HG02938 (cell line): ENCODE measurements at regions not wholly inside any gene's neighbourhood (a gene's known extent, or its start where the extent isn't known, plus 50 kb on each side); places are given as distances from the start of the nearest gene placed in this dataset.
"Not testable (repeated sequence)": the region's sequence is repeated elsewhere in the genome, so short reads cannot be mapped to it uniquely, and the experiment has no call there.

Source experiments
- ATAC-seq: cut with Tn5 transposase; IDR thresholded peaks from one replicate; pipeline ENCODE4 v1.9.1; 2021; ENCODE audit warnings: mild to moderate bottlenecking, moderate library complexity; ENCODE audit not compliant: unreplicated experiment

- ATAC-seq = no peak
Measured at GRCh38 chr20:29296256-29297230, 1960.9 kb upstream of the DEFB115 start.

GRCh38 chr20:29297411-29298270 is 1959.8 kb upstream of the DEFB115 start:
- ATAC-seq = no peak

GRCh38 chr20:29298271-29298590 is 1959.2 kb upstream of the DEFB115 start:
- ATAC-seq = no peak

DNA sequence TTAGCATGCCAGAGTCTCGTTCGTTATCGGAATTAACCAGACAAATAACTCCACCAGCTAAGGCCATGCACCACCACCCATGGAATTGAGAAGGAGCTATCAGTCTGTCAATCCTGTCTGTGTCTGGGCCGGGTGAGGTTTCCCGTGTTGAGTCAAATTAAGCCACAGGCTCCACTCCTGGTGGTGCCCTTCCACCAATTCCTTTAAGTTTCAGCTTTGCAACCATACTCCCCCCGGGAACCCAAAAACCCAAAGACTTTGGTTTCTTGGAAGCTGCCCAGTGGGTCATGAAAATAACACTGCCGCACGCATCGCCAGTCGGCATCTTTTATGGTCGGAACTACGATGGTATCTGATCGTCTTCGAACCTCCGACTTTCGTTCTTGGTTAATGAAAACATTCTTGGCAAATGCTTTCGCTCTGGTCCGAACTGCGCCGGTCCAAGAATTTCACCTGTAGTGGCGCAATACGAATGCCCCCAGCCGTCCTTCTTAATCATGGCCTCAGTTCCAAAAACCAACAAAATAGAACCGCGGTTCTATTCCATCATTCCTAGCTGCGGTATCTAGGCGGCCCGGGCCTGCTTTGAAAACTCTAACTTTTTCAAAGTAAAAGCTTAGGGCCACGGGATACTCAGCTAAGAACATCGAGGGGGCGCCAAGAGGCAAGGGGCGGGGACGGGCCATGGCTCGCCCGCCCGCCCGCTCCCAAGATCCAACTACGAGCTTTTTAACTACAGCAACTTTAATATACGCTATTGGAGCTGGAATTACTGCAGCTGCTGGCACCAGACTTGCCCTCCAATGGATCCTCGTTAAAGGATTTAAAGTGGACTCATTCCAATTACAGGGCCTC is 1958.5 kb upstream of the DEFB115 start:
- no peak for ATAC-seq

DNA sequence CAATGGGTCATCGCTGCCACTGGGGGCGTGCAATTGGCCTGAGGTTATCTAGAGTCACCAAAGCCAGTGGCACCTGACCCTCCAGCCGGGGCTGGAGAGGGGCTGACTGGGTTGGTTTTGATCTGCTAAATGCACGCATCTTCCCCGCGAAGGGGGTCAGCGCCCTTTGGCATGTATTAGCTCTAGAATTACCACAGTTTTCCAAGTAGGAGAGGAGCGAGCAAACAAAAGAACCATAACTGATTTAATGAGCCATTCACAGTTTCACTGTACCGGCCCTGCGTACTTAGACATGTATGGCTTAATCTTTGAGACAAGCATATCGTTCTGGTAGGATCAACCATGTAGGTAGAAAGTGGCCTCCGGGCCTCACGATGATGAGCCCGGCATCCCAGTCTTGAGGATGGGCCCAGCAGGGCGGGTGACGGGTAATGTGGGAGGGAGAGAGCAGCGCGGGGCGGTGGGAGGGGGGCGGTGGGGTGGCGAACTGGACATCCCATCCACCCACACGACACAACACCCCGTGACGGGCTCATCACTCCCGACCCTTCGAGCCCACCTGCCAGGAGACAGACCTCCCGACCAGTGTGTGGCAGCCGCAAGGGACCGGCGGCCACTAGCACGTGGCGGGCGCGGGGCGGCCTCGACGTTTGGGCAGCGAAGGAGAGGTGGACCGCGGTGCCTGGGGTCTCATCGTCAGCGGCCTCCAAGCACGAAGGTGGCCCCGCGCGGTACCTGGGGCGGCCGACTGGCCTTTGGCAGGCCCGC is 1957.5 kb upstream of the DEFB115 start:
- ATAC-seq = no peak

- no peak for ATAC-seq
Measured at GRCh38 chr20:29300579-29301551, 1956.6 kb upstream of the DEFB115 start.

- ATAC-seq = no peak
Measured at GRCh38 chr20:29301624-29302259, 1955.7 kb upstream of the DEFB115 start.

- no peak for ATAC-seq
Measured at GRCh38 chr20:29302979-29303644, 1954.4 kb upstream of the DEFB115 start.

- ATAC-seq = no peak
Measured at GRCh38 chr20:29306390-29307072, 1950.9 kb upstream of the DEFB115 start.

DNA sequence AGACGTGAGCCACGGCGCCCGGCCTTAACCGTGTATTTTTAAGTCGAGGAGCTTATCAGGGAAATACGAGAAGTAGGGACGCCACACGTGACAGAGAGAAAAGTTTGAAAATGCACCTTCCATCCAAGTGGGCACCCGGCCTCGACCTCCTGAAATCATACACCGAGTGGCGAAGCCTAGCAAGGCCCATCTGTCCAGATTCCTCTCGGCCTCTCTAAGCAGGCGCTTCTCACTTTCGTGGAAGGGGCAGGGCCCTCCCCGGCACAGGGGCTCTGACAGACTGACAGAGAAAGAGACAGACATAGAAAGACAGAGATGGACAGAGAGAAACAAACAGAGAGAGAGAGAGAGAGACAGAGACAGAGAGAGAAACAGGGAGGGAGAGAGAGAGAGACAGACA is 1950.0 kb upstream of the DEFB115 start:
- ATAC-seq = not testable (repeated sequence)

GRCh38 chr20:29308956-29309355 is 1948.5 kb upstream of the DEFB115 start:
- ATAC-seq = not testable (repeated sequence)

DNA sequence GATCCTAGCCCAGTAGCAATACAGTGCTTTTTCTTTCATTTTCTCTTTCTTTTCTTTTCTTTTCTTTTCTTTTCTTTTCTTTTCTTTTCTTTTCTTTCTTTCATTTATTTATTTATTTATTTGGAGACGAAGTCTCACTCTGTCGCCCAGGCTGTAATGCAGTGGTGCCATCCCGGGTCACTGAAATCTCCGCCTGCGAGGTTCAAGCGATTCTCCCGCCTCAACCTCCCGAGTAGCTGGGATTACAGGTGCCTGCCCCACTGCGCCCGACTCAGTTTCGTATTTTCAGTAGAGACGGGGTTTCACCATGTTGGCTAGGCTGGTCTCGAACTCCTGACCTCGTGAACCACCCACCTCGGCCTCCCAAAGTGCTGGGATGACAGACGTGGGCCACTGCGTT is 1948.0 kb upstream of the DEFB115 start:
- ATAC-seq = not testable (repeated sequence)

DNA sequence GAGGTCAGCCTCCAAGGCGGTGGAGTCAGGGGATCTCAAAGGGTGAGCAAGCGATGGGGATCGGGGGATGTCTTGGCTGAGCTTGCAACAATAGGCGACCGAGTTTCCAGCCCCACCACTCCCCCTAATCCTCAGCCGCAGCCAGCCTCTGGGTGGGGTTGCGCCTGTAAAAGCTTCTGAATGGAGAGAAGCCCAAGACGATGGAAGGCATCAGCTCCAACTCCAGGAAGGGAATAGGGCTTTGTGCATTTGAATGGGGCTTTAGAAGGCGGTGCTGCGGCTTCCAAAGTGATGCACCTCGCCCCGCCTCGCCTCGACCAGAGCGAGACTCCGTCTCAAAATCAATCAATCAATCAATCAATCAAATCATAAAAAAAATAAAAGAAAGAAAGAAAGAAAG is 1946.4 kb upstream of the DEFB115 start:
- not testable (repeated sequence) for ATAC-seq

DNA sequence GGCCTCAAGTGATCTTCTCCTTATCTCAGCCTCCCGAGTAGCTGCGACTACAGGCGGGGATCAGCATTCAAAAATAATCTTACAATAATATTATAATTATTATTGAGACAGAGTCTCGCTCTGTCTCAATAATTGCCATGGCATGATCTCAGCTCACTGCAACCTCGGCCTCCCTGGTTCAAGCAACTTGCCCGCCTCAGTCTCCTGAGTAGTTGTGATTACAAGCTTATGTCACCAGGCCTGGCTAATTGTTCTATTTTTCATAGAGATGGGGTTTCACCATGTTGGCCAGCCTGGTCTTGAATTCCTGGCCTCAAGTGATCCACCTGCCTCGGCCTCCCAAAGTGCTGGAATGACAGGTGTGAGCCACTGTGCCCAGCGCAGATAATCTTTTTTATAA is 1944.8 kb upstream of the DEFB115 start:
- ATAC-seq = not testable (repeated sequence)

GRCh38 chr20:29313481-29313880 is 1944.0 kb upstream of the DEFB115 start:
- ATAC-seq = no peak

- no peak for ATAC-seq
Measured at GRCh38 chr20:29314294-29314693, 1943.2 kb upstream of the DEFB115 start.

DNA sequence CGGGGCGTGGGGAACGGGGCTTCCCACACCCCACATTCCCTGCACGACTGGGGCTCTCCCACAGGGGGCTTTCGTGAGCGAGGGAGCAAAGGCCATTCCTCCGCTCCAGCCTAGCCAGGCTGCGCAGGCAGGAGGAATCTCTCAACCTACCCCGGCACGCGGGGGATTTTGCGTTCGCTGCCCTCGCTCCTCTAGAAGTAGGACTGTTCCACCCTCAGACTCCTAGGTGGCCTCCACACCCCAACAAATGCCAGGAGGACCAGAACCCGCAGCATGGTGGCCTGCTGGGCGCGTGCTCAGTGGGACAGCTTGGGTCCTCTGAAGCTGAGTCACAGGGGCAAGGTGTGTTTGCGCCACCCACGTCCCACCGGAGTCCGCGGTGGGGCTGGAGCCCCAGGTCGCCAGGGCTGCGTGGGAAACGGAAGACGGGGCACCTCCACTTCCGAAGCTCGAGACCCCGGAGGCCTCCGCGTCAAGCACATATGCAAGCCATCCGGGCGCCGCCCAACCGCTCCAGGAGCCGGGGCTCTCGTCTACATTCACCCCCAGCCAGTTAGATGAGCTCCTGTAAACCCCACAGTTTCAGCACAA is 1938.5 kb upstream of the DEFB115 start:
- ATAC-seq = no peak
